Vagina (tissue), 2 donors: ENCODE measurements at regions not wholly inside any gene's neighbourhood (a gene's known extent, or its start where the extent isn't known, plus 50 kb on each side); places are given as distances from the start of the nearest gene placed in this dataset.

Experiments
- DNase-seq, 2 donors: peaks; one replicate each; pipeline ENCODE4 v3.0.0-alpha.2; 2017; ENCODE audit errors: extremely low spot score in 2 of 2
- H3K27ac ChIP-seq: fragments of 200-600 bp; sonication (generic); one replicate; pipeline ENCODE4 v1.5.1; 2019
- H3K27me3 ChIP-seq: fragments of 200-600 bp; sonication (generic); one replicate; pipeline ENCODE4 v1.5.1; 2019
- H3K36me3 ChIP-seq, 2 donors: fragments of 200-600 bp; sonication (generic); one replicate each; pipeline ENCODE4 v1.5.1; 2017 to 2019
- H3K4me1 ChIP-seq: fragments of 200-600 bp; sonication (generic); one replicate; pipeline ENCODE4 v1.5.1; 2019
- H3K4me3 ChIP-seq, 2 donors: fragments of 200-600 bp; sonication (generic); 1 replicate in 1 of 2; 2 replicates in 1 of 2; pipeline ENCODE4 v1.5.1; 2016 to 2019
- H3K9me3 ChIP-seq: fragments of 200-600 bp; sonication (generic); one replicate; pipeline ENCODE4 v1.5.1; 2019
- POLR2A ChIP-seq, 2 donors: fragments of 450-650 bp; IDR thresholded peaks; one replicate each; pipeline ENCODE4 v1.6.1; 2017; ENCODE audit warnings: antibody characterized with exemption in 2 of 2, mild to moderate bottlenecking in 2 of 2, moderate library complexity in 2 of 2
- POLR2AphosphoS5 ChIP-seq, 2 donors: sonication (generic); formaldehyde crosslinking; IDR thresholded peaks; one replicate each; pipeline ENCODE4 v1.9.0; 2017; ENCODE audit warnings: antibody characterized with exemption in 2 of 2, mild to moderate bottlenecking in 2 of 2, low read depth in 1 of 2; ENCODE audit not compliant: insufficient read depth in 1 of 2
- intact Hi-C: fragments of 100-400 bp; cut with DNase I; formaldehyde crosslinking; loops from one replicate; pipeline ENCODE4 v1.15.1; 2023
- TF ChIP-seq, protein P1 (sequence below), 3 experiments: fragments of 450-650 bp in 2 of 3; fragments of 200-600 bp in 1 of 3; sonication (generic) in 1 of 3; IDR thresholded peaks; one replicate each; pipeline ENCODE4 v1.5.1; 2017 to 2019; ENCODE audit warnings: antibody characterized with exemption in 3 of 3, mild to moderate bottlenecking in 2 of 3, moderate library complexity in 2 of 3

DNA sequence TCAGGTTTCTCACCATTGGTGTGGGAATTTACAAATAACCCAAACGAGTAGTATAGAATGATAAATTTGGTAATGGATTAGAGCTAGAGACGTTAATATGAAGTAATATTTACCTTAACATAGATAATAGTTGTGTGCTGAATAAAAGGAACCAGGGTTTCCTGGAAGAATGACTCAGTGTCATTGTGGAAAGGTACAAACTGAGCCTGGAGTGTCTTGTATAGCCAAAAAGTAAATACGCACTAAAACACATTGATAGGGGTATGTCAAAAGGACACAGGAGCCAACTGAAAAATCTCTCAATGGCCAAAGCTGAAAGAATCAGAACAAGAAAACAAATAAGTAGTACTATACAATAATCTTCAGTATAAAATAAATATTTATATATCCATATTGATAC, 363.5 kb downstream of the SLCO4C1 start:
- intact Hi-C loops = no loop called here
- Histone ChIP-seq H3K27ac (no peak overlapping the region), H3K27me3 (no peaks in the 10 kb centered on the region), H3K4me1 (peaks cover 6% of the 10 kb centered on the region), H3K36me3 (no peaks in the 10 kb centered on the region), H3K9me3 (no peaks in the 10 kb centered on the region), H3K4me3 (no peak overlapping the region)
- DNase-seq = no peak
- TF ChIP-seq POLR2A (IDR thresholded peaks at IDR 0.05) = no peak
- TF ChIP-seq POLR2AphosphoS5 (IDR thresholded peaks at IDR 0.05; ENCODE audit: insufficient read depth in 1 of 2, low read depth in 1 of 2) = no peak
- TF ChIP-seq, protein P1, sequence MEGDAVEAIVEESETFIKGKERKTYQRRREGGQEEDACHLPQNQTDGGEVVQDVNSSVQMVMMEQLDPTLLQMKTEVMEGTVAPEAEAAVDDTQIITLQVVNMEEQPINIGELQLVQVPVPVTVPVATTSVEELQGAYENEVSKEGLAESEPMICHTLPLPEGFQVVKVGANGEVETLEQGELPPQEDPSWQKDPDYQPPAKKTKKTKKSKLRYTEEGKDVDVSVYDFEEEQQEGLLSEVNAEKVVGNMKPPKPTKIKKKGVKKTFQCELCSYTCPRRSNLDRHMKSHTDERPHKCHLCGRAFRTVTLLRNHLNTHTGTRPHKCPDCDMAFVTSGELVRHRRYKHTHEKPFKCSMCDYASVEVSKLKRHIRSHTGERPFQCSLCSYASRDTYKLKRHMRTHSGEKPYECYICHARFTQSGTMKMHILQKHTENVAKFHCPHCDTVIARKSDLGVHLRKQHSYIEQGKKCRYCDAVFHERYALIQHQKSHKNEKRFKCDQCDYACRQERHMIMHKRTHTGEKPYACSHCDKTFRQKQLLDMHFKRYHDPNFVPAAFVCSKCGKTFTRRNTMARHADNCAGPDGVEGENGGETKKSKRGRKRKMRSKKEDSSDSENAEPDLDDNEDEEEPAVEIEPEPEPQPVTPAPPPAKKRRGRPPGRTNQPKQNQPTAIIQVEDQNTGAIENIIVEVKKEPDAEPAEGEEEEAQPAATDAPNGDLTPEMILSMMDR (IDR thresholded peaks at IDR 0.05) = no peak

DNA sequence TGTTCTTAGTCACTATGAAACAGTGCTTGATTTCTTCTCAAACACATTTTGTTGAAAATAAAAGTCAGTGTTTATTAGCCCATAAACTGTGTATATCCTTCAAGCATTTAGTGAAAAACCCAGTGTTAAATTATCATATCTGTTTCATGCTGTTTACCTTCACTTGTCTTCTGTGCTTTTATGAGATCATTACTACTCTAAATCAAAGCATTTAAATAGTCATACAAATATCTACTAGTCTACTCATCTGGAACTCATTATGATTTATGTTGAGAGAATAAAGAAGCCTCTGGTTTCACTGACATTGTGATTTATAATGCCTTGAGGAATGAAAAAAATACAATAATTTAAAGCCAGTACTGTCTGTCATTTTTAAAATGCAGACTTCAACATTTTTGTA, 366.5 kb downstream of the SLCO4C1 start:
- no peak for TF ChIP-seq POLR2A (IDR thresholded peaks at IDR 0.05)
- TF ChIP-seq POLR2AphosphoS5 (IDR thresholded peaks at IDR 0.05; ENCODE audit: insufficient read depth in 1 of 2, low read depth in 1 of 2) = no peak
- TF ChIP-seq, protein P1 (IDR thresholded peaks at IDR 0.05) = no peak
- Histone ChIP-seq H3K4me3 (no peak overlapping the region), H3K9me3 (no peaks in the 10 kb centered on the region), H3K27ac (no peak overlapping the region), H3K4me1 (peaks cover 6% of the 10 kb centered on the region), H3K36me3 (no peaks in the 10 kb centered on the region), H3K27me3 (no peaks in the 10 kb centered on the region)
- DNase-seq = no peak
- intact Hi-C loops = no loop called here

DNA sequence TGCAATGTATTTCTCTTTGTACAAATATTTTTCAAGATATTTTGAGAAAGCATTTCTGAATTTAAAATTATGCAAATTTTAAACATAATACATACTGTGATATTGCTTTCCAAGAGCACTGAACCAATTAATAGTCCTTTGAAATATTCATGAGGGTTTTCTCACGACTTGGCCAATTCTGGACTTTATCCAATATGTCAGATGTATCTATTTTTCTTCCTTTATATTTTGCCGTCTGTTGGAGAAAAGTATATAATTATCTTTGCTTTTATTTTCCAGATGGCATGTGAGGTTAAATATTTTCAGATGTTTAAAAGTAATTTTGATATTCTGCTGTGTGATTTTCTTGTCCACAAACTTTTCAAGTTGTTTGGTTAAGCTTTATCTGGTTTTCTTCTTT, 378.9 kb downstream of the SLCO4C1 start:
- Histone ChIP-seq H3K36me3 (no peaks in the 10 kb centered on the region), H3K4me3 (no peak overlapping the region), H3K9me3 (no peaks in the 10 kb centered on the region), H3K4me1 (no peaks in the 10 kb centered on the region), H3K27ac (no peak overlapping the region), H3K27me3 (no peaks in the 10 kb centered on the region)
- no peak for DNase-seq
- TF ChIP-seq POLR2AphosphoS5 (IDR thresholded peaks at IDR 0.05; ENCODE audit: insufficient read depth in 1 of 2, low read depth in 1 of 2) (no peak), POLR2A (IDR thresholded peaks at IDR 0.05) (no peak)
- TF ChIP-seq, protein P1 (IDR thresholded peaks at IDR 0.05) = no peak
- intact Hi-C loops = no loop called here

DNA sequence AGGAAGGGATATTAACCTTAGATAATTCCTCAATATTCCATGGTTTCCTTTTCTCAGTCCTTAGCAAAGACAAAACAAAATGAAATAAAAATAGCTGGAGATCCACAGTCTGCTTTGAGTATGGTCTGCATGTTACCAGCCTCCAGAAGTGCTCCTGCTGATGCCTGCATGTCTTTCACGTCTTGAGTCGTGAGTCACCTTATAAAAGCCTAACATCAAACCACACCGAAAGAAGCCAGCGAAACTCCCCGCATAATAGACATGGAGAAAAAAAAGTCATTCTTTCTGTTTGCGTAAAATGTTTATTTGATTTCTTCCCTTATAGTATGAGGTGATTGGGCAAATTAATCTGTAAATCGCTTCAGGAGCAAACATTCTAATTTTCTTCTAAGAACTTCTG, 380.5 kb downstream of the SLCO4C1 start:
- Histone ChIP-seq H3K4me1 (no peaks in the 10 kb centered on the region), H3K4me3 (no peak overlapping the region), H3K27me3 (no peaks in the 10 kb centered on the region), H3K9me3 (no peaks in the 10 kb centered on the region), H3K36me3 (no peaks in the 10 kb centered on the region), H3K27ac (no peak overlapping the region)
- no peak for DNase-seq
- no peak for TF ChIP-seq POLR2AphosphoS5 (IDR thresholded peaks at IDR 0.05; ENCODE audit: insufficient read depth in 1 of 2, low read depth in 1 of 2)
- TF ChIP-seq POLR2A (IDR thresholded peaks at IDR 0.05) = no peak
- TF ChIP-seq, protein P1 (IDR thresholded peaks at IDR 0.05) = no peak
- intact Hi-C loops = no loop called here

DNA sequence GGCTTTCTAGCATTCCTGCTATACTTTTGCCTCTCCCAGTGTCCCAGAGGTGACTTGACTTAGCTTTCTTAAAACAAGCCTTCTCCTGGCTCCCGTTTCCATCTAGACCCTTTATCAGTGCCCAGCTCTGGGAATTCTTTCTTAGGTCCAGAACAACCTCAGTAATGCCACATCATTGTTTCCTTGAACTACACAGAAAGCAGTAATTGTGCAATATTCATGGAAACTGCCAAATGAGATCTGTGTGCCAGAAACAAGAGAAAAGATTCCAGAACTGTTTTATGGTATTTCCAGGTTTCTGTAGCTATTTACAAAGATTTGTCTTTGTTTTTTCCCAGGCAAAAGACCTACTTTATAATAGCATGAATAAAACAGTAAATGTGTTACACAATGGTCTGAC, 391.3 kb downstream of the SLCO4C1 start:
- no peaks in the 10 kb centered on the region for H3K27me3 ChIP-seq
- no peak overlapping the region for H3K4me3 ChIP-seq
- DNase-seq = no peak
- no peaks in the 10 kb centered on the region for H3K36me3 ChIP-seq
- no peaks in the 10 kb centered on the region for H3K4me1 ChIP-seq
- TF ChIP-seq, protein P1 (IDR thresholded peaks at IDR 0.05) = no peak
- TF ChIP-seq POLR2A (IDR thresholded peaks at IDR 0.05) = no peak
- TF ChIP-seq POLR2AphosphoS5 (IDR thresholded peaks at IDR 0.05; ENCODE audit: insufficient read depth in 1 of 2, low read depth in 1 of 2) = no peak
- no peak overlapping the region for H3K27ac ChIP-seq
- intact Hi-C loops = no loop called here
- no peaks in the 10 kb centered on the region for H3K9me3 ChIP-seq
